DND-41 (cell line): ENCODE measurements at regions not wholly inside any gene's neighbourhood (a gene's known extent, or its start where the extent isn't known, plus 50 kb on each side); places are given as distances from the start of the nearest gene placed in this dataset.

Experiments
- EZH2 ChIP-seq: IDR thresholded peaks from 3 replicates; pipeline ENCODE4 v1.6.1; 2012; ENCODE audit warnings: borderline replicate concordance, low read depth, mild to moderate bottlenecking, moderate library complexity, low read length, inconsistent platforms; ENCODE audit not compliant: severe bottlenecking
- TF ChIP-seq, protein P1 (sequence below): IDR thresholded peaks from 2 replicates; pipeline ENCODE4 v1.5.1; 2012; ENCODE audit warnings: borderline replicate concordance, low read length, moderate library complexity, mild to moderate bottlenecking; ENCODE audit not compliant: poor library complexity, severe bottlenecking; ENCODE audit errors: extremely low read depth

DNA sequence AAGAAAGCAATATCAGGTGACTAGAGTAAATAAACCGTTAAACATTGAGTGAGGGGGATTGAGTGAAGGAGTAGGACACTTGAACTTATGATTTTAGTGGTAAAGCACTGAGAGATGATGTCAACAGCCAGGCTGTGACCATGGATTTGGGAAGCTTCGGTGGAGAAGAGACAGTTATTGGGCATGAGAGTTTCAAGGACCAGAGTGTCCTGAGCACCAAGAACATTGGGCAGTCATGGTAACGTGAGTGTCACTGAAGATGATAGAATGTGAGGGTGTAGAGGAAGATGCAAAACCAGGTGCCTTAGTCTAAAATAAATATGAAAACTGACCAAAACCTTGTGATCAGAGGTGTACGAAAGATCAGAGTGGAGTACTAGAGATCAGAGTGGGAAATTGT is 248.1 kb downstream of the ASXL3 start:
- TF ChIP-seq, protein P1, sequence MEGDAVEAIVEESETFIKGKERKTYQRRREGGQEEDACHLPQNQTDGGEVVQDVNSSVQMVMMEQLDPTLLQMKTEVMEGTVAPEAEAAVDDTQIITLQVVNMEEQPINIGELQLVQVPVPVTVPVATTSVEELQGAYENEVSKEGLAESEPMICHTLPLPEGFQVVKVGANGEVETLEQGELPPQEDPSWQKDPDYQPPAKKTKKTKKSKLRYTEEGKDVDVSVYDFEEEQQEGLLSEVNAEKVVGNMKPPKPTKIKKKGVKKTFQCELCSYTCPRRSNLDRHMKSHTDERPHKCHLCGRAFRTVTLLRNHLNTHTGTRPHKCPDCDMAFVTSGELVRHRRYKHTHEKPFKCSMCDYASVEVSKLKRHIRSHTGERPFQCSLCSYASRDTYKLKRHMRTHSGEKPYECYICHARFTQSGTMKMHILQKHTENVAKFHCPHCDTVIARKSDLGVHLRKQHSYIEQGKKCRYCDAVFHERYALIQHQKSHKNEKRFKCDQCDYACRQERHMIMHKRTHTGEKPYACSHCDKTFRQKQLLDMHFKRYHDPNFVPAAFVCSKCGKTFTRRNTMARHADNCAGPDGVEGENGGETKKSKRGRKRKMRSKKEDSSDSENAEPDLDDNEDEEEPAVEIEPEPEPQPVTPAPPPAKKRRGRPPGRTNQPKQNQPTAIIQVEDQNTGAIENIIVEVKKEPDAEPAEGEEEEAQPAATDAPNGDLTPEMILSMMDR, result no peak
- TF ChIP-seq EZH2, result no peak
